GM12872 (cell line): ENCODE measurements at regions not wholly inside any gene's neighbourhood (a gene's known extent, or its start where the extent isn't known, plus 50 kb on each side); places are given as distances from the start of the nearest gene placed in this dataset.

Experiments used
- TF ChIP-seq, protein P1 (sequence below): IDR thresholded peaks from 3 replicates; pipeline ENCODE4 v1.5.1; 2011; ENCODE audit warnings: low read depth, mild to moderate bottlenecking, low read length, moderate library complexity; ENCODE audit not compliant: insufficient read depth

DNA sequence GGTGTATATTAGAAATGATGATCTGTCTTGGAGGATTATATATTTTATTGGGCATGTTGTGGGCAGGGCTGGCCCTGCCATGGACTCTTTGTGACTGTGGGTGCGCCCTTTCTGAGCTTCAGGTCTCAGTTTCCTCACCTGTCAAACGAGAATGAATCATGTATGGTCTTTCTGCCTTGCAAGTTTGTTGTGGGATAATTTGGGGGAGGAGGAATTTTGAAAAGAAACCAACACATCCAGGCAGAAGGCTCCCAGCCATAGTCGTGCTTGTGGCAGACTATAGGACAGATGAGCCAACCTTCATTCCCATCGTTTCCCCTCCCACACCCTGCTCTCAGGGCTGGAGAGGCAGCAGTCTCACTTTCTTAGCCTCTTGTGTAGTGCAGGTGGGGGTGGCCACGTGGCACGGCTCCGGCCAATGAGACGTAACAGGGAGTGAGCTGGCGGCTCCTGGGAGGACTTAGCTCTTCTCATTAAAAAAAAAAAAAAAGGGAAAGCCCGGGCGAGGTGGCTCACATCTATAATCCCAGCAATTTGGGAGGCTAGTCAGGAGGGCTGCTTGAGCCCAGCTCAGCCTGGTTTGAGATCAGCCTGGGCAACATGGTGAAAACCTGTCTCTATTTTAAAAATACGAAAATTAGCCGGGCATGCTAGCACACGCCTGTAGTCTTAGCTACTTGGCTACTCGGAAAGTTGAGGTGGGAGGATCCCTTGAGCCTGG is 63.1 kb downstream of the RHOB start:
- TF ChIP-seq, protein P1, sequence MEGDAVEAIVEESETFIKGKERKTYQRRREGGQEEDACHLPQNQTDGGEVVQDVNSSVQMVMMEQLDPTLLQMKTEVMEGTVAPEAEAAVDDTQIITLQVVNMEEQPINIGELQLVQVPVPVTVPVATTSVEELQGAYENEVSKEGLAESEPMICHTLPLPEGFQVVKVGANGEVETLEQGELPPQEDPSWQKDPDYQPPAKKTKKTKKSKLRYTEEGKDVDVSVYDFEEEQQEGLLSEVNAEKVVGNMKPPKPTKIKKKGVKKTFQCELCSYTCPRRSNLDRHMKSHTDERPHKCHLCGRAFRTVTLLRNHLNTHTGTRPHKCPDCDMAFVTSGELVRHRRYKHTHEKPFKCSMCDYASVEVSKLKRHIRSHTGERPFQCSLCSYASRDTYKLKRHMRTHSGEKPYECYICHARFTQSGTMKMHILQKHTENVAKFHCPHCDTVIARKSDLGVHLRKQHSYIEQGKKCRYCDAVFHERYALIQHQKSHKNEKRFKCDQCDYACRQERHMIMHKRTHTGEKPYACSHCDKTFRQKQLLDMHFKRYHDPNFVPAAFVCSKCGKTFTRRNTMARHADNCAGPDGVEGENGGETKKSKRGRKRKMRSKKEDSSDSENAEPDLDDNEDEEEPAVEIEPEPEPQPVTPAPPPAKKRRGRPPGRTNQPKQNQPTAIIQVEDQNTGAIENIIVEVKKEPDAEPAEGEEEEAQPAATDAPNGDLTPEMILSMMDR: no peak

- TF ChIP-seq, protein P1: no peak
Measured at GRCh38 chr2:20511130-20511529, 64.3 kb downstream of the RHOB start.

GRCh38 chr2:20512061-20512605 is 65.3 kb downstream of the RHOB start:
- TF ChIP-seq, protein P1: no peak

DNA sequence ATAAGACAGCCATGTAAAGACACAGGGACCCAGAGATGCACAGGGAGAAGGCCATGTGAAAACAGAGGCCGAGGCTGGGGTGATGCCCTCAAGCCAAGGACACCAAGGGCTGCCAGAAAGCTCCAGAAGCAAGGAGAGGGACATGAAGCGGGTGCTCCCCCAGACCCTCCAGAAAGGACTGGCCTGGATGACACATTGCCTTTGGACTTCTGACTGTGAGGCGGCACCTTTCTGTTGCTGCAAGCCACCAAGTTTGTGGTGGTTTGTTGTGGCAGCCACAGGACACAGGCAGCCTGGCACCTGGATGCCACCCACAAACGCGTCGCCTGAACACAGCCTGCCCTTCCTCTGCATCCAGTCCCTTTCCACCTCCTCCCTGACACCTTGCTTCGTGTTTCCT is 67.1 kb downstream of the RHOB start:
- TF ChIP-seq, protein P1: no peak

DNA sequence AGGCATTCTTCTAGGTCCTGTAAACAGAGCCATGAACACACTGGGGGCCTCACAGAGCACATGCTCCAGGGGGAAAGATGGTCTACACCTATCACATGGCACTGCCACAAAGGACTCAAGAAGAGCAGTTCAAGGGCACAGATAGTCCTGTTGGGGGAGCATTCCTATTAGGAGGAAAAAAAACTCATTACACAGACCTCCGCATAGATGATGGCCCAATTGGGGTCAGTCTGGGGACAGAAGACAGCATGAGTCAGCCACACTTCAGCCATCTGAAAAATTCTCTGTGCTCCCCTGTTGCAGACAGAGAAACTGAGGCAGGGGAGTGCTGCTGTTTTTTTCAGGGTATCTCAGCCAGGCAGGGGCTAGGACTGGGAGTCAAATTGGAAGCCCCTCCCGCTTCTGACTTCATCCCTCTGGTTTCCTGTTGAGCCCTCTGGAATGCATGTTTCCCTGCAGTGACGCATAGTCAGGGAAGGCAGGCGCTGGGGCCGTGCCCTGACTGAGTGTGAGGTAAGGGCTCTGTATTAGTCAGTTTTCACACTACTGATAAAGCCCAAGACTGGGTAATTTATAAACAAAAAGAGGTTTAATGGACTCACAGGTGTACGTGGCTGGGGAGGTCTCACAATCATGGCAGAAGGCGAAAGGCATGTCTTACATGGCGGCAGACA is 67.9 kb downstream of the RHOB start:
- TF ChIP-seq, protein P1: no peak

DNA sequence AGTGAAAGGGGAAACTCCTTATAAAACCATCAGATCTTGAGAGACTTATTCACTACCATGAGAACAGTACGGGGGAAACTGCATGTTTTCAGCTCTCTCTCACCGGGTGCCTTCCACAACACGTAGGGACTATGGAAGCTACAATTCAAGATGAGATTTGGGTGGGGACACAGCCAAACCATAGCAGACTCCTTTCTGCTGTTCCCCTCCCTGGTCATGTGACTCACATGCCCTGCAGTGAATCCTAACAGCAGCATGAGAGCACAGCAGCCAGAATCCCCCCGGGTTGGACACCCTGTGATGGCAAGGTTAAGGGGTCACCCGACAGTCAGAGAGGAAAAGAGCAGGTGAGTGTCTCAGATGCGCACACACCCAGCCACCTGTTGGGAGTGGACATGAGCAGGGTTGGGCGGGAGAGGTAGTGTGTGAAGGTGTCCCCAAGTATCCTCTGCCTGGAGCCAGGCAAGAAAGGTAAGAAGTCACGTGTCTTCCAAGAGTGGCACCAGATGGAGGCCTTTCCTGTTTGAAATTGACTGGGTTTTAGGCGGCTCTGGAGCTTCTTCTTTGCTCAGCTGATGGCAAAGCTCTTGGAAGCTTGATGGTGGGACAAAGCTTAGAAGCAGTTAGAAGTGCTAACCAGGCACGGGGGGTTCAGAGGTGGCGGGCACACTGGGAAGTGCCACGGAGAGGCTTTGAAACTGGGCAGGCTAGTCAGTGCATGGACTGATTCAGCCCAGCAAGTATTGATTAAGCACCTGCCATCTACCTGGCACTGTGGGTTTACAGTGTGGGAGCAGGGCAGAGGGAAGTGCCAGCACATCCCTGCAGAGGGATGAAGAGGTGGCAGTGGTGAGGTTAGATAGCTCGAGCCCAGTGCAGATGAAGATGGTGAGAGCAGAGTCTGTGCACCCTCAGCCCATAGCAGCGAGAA is 68.7 kb downstream of the RHOB start:
- TF ChIP-seq, protein P1: no peak

DNA sequence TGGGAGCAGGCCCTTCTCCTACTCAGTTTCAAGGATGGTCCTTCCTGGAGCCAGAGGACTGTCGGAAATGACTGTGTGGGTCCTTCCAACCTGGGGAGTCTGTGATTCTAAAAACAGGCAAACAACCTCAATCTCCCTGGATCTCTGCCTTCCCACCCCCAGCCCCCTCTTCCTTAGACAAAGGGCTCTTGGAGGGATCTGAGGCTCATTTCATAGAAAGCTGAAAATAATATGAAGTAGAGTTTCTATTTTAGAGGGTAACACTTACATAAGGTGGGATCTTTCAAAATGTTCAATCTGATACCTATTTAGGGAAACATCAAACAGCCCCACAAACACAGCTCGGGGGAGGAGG is 69.4 kb downstream of the RHOB start:
- TF ChIP-seq, protein P1: no peak
